A673 (cell line): ENCODE measurements at regions not wholly inside any gene's neighbourhood (a gene's known extent, or its start where the extent isn't known, plus 50 kb on each side); places are given as distances from the start of the nearest gene placed in this dataset.
"Not testable (repeated sequence)": the region's sequence is repeated elsewhere in the genome, so short reads cannot be mapped to it uniquely, and the experiment has no call there.

ENCODE experiments used
- BruUV-seq: library from RNA; stranded (reverse); fragments of 400-500 nt; replicated peaks from 2 replicates; lab custom pipeline; 2021; lab: Mats Ljungman, UMichigan
- CTCF ChIA-PET: fragments of 300-600 bp; sonication (Branson Sonifier 250); formaldehyde crosslinking; loops from one replicate; lab custom pipeline; 2022; ENCODE audit warnings: antibody characterized with exemption; lab: Charles Lee
- POLR2A ChIA-PET: fragments of 300-600 bp; sonication (Branson Sonifier 250); formaldehyde crosslinking; loops from one replicate; lab custom pipeline; 2022; ENCODE audit warnings: antibody characterized with exemption; ENCODE audit not compliant: low non-redundant PET; lab: Charles Lee
- DNase-seq: peaks from one replicate; pipeline ENCODE4 v3.0.0-alpha.2; 2015; ENCODE audit warnings: low spot score
- H3K27ac ChIP-seq: fragments of 200-600 bp; sonication (generic); 2 replicates; pipeline ENCODE4 v1.5.1; 2016; ENCODE audit warnings: mixed run types, low read depth, mild to moderate bottlenecking, mixed read lengths, antibody characterized with exemption, low read length; ENCODE audit not compliant: poor library complexity, severe bottlenecking
- H3K27me3 ChIP-seq: fragments of 200-600 bp; sonication (generic); replicated peaks from 2 replicates; pipeline ENCODE4 v1.6.1; 2017; ENCODE audit warnings: mixed run types, low read depth, mild to moderate bottlenecking, mixed read lengths, antibody characterized with exemption, low read length; ENCODE audit not compliant: insufficient read depth, poor library complexity
- H3K36me3 ChIP-seq: fragments of 200-600 bp; sonication (generic); 2 replicates; pipeline ENCODE4 v1.6.1; 2016; ENCODE audit warnings: mixed run types, mild to moderate bottlenecking, mixed read lengths, antibody characterized with exemption, low read length; ENCODE audit not compliant: insufficient read depth, poor library complexity, severe bottlenecking
- H3K4me1 ChIP-seq: fragments of 200-600 bp; sonication (generic); 2 replicates; pipeline ENCODE4 v1.6.1; 2017; ENCODE audit warnings: mixed run types, mild to moderate bottlenecking, mixed read lengths, antibody characterized with exemption, low read length; ENCODE audit not compliant: insufficient read depth, poor library complexity, severe bottlenecking
- H3K4me3 ChIP-seq: fragments of 200-600 bp; sonication (generic); 2 replicates; pipeline ENCODE4 v1.5.1; 2016; ENCODE audit warnings: low read depth, mixed run types, mild to moderate bottlenecking, mixed read lengths, low read length; ENCODE audit not compliant: poor library complexity, severe bottlenecking
- H3K9me3 ChIP-seq: fragments of 200-600 bp; sonication (generic); 2 replicates; pipeline ENCODE4 v1.6.1; 2016; ENCODE audit warnings: mixed run types, low read depth, mild to moderate bottlenecking, mixed read lengths, antibody characterized with exemption, low read length; ENCODE audit not compliant: poor library complexity, severe bottlenecking
- CTCF ChIP-seq: fragments of 300-800, 200-600 bp; sonication (generic); conservative IDR thresholded peaks from 2 replicates; pipeline ENCODE4 v1.5.1; 2017; ENCODE audit warnings: low read depth, mild to moderate bottlenecking, antibody characterized with exemption, low read length, moderate library complexity, mixed read lengths
- EZH2 ChIP-seq: fragments of 200-600 bp; sonication (generic); IDR thresholded peaks from 2 replicates; pipeline ENCODE4 v1.6.1; 2017; ENCODE audit warnings: borderline replicate concordance, low read depth, mild to moderate bottlenecking, mixed read lengths, antibody characterized with exemption, low read length; ENCODE audit not compliant: poor library complexity, severe bottlenecking
- intact Hi-C: fragments of 100-400 bp; cut with micrococcal nuclease; formaldehyde crosslinking; loops from one replicate; pipeline ENCODE4 v1.10.0; 2022; ENCODE audit not compliant: unreplicated experiment

DNA sequence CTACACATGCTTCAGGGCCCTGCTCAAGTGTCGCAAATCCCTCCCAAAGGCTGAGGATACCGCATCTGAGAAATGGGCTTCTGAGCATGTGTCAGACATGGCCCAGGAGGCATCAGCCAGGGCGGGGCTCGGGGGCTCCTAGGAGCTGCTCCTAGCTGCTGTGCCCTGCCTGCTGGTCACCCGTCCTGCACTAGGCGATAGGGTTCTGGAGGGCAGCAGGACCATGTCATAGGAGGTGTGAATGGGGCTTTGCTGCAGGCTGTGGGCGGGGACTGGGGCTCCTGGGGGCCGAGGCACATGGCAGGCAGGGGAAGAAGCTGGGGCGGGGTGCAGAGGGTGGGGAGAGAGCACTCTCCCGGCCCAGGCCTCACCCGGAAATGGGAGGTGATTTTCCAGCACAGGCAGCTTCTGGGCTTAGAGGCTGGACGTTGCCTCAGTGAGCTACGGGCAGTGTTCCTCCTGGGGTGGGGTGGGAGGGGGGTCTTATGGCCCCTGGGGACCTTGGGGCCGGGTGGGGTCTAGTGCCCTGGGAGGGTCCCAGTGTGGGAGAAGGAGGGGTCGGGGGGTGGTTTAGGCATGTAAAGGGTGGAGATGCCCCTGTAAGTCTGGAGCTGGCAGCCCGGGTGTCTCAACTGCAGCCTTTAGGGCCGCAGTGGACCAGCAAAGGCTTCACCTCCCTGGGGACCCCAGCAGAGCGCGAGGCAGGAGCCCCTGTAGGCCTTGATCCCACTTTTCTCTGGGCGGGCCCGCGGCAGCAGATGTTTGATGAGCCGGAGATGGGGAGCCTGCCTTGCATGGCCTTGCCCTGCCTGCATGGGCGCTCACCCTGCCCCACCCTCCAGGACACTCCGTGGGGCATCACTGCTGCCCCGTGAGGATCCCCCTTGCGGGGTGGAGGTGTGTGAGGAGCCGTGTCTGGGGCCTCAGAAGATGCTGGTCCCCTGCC, 98.6 kb upstream of the LRPAP1 start:
- H3K27ac ChIP-seq: no peak overlapping the region
- H3K4me1 ChIP-seq: no peaks in the 10 kb centered on the region
- no peak overlapping the region for H3K4me3 ChIP-seq
- CTCF ChIA-PET: no interaction called here
- DNase-seq: no peak
- intact Hi-C loops: no loop called here
- TF ChIP-seq CTCF: no peak
- TF ChIP-seq EZH2: no peak
- POLR2A ChIA-PET: no interaction called here
- H3K27me3 ChIP-seq: no peaks in the 10 kb centered on the region
- BruUV-seq: no TSS peak
- no peaks in the 10 kb centered on the region for H3K9me3 ChIP-seq
- no peaks in the 10 kb centered on the region for H3K36me3 ChIP-seq

GRCh38 chr4:3630136-3630597, 97.9 kb upstream of the LRPAP1 start:
- Histone ChIP-seq H3K9me3 (no peaks in the 10 kb centered on the region), H3K4me3 (no peak overlapping the region), H3K27me3 (no peaks in the 10 kb centered on the region), H3K36me3 (no peaks in the 10 kb centered on the region), H3K4me1 (no peaks in the 10 kb centered on the region), H3K27ac (no peak overlapping the region)
- BruUV-seq: no TSS peak
- no peak for TF ChIP-seq EZH2
- TF ChIP-seq CTCF: no peak
- no peak for DNase-seq
- intact Hi-C loops: no loop called here
- POLR2A ChIA-PET: no interaction called here
- CTCF ChIA-PET: no interaction called here

- TF ChIP-seq CTCF (no peak), EZH2 (no peak)
- POLR2A ChIA-PET: no interaction called here
These were observed 97.4 kb upstream of the LRPAP1 start for GRCh38 chr4:3629665-3630064.

DNA sequence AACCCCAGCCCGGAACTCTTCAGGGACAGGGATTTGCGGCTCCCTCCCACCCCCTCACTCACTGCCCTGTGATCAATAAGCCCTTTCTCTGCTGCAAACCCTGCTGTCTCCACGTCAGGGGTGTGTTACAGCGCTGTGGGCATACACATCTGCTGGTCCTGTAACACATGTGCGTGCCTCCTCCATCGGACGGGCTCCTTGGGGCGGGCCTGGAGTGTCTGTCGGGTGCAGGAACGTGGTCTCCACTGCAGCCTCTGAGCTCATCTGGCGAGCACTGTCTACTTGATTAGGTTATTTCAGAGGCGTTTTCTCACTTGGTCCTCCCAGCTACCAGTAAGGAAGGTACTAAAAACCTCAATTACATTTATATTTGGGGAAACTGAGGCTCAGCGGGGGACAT, 97.0 kb upstream of the LRPAP1 start:
- POLR2A ChIA-PET, BruUV-seq, DNase-seq, H3K27me3 ChIP-seq, H3K36me3 ChIP-seq, H3K9me3 ChIP-seq, CTCF ChIA-PET, H3K27ac ChIP-seq, H3K4me1 ChIP-seq, intact Hi-C loops, H3K4me3 ChIP-seq: not testable (repeated sequence)

More at GRCh38 chr4:3629665-3630064, 97.4 kb upstream of the LRPAP1 start:
- no peak overlapping the region for H3K4me3 ChIP-seq
- DNase-seq: no peak
- H3K36me3 ChIP-seq: no peaks in the 10 kb centered on the region
- no peaks in the 10 kb centered on the region for H3K4me1 ChIP-seq
- no peak overlapping the region for H3K27ac ChIP-seq
- H3K9me3 ChIP-seq: no peaks in the 10 kb centered on the region
- CTCF ChIA-PET: no interaction called here
- BruUV-seq: no TSS peak
- no peaks in the 10 kb centered on the region for H3K27me3 ChIP-seq
- intact Hi-C loops: no loop called here
